NOMO-1 treated with dmso at 0.1 percent for 144 hours (cell line): ENCODE measurements at regions not wholly inside any gene's neighbourhood (a gene's known extent, or its start where the extent isn't known, plus 50 kb on each side); places are given as distances from the start of the nearest gene placed in this dataset.
"Not testable (repeated sequence)": the region's sequence is repeated elsewhere in the genome, so short reads cannot be mapped to it uniquely, and the experiment has no call there.

Experiments
- DNase-seq: peaks from one replicate; lab custom pipeline; 2025; ENCODE audit not compliant: unreplicated experiment; lab: John Stamatoyannopoulos, UW

GRCh38 chr5:98333921-98334320, 439.5 kb upstream of the RGMB start:
- DNase-seq = no peak

- no peak for DNase-seq
These were observed 438.5 kb upstream of the RGMB start for GRCh38 chr5:98334946-98335345.

DNA sequence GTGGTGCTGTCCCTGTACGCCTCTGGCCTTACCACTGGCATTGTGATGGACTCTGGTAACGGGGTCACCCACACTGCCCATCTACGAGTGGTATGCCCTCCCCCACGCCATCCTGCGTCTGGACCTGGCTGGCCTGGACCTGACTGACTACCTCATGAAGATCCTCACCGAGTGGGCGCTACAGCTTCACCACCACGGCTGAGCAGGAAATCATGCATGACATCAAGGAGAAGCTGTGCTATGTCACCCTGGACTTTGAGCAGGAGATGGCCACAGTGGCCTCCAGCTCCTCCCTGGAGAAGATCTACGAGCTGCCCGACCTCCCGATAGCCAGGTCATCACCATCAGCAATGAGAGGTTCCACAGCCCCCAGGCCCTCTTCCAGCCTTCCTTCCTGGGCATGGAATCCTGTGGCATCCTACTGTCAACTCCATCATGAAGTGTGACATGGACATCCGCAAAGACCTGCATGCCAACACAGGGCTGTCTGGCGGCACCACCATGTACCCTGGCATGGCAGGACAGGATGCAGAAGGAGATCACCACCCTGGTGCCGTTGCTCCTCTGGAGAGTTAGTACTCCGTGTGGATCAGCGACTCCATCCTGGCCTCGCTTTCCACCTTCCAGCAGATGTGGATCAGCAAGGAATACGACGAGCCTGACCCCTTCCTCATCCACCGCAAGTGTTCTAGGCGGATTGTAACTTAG, 434.2 kb upstream of the RGMB start:
- no peak for DNase-seq

GRCh38 chr5:98341038-98342032, 432.1 kb upstream of the RGMB start:
- DNase-seq = no peak

GRCh38 chr5:98342958-98343660, 430.4 kb upstream of the RGMB start:
- DNase-seq = not testable (repeated sequence)

DNA sequence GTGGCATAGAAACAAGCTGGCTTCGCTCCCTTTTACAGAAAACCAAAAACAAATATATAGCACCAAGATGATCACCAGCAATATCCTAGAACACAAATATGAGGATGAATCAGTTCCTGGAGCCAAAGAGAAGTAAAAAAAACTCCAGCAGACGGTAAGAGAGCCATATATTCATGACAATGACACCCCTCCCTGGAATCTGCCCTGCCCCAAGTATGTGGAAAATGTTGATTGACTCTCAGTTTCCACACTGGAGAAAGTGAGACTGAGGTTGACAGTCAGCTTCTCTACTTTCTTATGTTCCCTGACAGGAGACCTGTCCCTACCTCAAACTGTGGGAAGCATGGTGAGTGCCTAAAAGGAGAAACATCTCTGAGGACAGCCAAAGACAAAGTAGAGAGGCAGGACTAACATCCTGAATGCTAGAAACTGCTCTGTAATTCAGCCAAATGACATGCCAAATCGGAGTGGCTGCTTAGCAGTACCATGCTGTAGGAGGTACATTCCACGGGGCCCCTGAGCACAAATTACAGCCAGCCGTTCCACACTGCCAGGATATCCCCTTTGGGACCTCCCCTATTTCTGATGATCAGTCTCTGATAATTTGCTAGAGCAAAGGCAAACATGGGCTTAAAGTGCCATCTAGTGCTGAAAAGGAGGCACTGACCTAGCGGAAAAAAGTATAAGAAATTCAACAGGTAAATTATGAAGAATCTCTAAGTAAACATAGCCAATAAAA, 424.0 kb upstream of the RGMB start:
- peak; percentile 2 for DNase-seq

DNA sequence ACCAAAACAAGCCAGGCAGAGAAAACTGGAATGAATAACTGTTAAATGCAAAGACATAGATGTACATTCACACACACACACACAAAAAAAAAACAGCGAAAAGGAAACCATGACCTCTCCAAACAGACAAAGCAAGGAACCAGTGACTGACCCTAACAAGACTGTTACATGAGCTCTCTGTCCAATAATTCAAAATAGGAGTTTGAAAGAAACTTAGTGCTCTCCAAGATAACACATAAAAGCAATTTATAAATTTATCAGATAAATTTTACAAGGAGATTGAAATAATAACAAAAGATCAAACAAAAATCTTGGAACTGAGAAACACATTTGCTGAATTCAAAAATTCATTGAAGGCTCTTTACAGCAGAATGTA, 423.5 kb upstream of the RGMB start:
- DNase-seq = no peak

GRCh38 chr5:98354922-98355321, 418.5 kb upstream of the RGMB start:
- DNase-seq = no peak

DNA sequence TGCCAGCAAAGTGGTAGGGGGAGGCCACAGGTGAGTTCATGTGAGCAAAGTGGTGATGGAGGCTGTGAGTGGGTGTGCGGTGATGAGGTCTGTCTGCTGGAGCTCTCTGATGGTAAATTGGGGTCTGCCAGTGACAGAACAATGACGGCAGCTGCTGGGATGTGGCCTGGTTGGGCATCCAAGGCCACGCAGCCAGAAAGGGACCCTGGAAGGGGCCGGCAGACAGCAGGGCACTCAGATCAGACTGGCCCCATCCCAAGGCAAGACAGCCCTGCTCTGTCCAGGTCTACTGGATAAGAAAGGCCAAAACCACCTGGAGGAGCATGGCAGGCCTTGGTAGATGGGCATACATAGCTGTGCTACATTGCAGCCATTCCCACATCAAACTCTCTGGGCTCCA, 412.9 kb upstream of the RGMB start:
- DNase-seq = no peak

DNA sequence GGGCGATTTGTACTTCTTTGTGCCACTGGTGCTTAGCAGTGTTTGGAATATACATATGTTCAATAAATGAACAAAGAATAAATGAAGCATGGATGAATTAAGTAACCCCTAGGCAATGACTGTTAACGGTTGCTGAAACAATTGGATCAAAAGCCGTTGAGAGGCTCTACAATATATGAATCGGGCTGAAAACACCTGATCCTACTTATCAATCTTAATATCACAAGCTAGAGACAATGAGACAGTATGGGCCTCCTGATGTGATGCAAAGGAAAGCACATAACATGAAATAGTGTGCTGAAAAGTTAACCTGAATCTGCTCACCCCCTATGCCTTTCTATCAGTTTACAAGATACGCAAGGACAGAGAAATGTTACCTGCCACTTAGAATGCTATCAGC, 410.3 kb upstream of the RGMB start:
- no peak for DNase-seq

- DNase-seq = no peak
These were observed 408.9 kb upstream of the RGMB start for GRCh38 chr5:98364549-98364948.

DNA sequence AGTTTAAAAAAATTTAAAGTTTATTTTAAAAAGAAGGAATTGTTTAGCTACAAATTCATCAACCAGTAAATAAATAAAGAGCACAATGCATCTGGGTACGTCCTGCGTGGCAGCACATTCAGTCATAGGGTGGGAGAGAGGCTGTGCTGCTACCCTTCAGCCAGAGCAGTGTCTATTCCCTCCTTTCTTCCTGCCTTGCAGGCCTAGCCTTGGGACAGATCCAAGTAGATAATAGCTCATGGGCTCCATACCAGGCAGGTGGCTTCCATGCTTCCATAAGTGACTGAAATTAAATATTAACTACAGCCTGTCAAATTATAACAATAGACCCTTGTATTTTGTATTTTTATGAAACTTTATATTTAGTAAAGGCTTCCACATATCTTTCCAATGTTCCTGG, 408.3 kb upstream of the RGMB start:
- no peak for DNase-seq

DNA sequence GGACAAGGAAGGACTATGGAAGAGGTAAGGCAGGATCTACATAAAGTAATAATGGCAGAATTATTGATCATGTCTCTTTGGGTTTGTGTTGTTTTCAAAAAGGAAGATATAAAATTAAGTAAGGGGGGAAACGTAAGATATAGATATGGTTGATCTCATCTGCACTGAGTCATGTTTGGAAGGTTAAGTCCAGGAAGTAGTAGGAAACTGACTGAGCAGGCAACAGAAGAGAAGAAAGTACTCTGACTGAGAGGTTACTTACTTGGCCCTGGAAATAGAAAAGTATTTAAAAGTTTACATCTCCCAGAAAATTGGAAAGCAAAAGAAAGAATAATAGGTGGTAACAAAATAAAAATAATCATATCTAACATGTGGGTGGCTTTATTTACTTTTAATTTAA, 405.3 kb upstream of the RGMB start:
- no peak for DNase-seq

DNA sequence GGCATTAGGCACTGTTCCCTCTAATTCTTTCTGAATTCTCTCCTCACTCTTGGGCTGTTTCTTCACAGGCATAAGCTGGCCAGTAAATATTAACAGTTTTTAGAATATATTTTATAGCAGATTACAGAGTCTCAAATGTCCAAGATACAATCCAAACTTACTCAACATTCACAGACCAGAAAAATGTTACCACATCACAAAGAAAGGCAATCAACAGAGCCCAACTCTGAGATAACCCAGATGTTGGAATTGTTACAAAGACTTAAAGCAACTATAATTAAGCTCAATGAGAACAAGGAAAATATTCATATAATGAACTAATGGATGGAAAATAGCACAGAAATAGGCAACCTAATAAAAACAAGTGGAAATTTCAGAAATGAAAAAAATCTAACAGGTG, 401.1 kb upstream of the RGMB start:
- DNase-seq = no peak

DNA sequence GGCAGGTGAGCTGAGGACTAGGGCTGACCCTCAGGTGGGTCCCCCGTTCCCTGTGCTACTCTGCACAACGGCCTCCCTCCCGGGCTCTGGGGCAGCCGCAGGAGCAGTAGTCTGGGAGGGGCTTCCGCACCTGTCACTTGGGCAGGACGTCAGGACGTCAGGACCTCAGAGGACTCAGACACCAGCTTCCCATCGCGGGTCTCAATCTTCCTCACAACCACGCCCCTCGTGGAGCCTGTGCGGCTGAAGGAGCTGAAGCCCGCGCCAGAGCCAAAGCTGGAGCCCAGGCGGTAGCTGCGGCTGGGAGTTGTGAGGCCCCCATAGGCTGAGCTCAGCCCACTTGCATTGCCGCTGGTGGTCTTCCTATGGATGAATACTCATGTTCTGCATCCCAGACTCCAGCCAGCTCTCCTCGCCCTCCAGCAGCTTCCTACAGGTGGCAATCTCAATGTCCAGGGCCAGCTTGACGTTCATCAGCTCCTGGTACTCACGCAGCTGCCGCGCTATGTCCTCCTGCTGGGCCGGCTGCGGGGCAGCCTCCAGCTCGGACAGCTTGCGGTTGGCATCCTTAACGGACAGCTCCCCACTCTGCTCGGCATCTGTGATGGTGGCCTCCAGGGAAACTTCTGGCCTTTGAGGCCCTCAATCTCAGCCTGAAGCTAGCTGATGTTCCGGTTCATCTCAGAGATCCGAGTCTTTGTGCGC, 381.4 kb upstream of the RGMB start:
- no peak for DNase-seq

DNA sequence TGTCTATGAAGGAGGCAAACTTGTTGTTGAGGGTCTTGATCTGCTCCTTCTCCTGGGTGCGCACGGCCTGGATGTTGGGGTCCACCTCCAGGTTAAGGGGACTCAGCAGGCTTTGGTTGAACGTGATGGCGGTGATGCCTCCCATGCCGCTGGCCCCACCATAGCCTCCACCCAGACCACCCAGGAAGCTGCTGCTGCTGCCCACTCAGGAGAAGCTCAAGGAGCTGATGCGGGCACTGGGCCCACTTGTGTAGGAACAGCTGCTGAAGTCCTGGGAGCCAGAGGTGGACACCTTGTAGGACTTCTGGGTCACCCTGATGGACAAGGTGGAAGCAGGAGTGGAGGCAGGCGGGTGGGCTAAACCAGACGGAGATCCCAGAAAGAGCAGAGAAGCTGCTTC, 380.3 kb upstream of the RGMB start:
- not testable (repeated sequence) for DNase-seq

DNA sequence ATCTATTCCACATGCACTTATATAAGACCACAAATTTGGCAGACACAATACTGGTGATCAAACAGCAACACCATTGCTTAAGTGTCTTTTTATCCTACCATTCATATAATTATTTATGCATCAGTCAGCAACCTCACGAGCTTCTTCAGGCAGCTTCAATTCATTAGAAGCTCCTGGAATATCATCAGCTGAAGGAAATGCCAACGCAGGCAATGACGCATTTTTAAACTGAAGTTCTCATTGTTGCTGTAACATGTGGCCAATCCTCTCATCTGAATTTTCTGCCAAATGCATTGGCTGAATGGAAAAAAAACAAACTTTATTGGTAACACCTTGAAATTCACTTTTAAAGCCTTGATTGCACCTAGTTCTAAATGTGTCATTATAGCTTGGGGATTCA, 376.4 kb upstream of the RGMB start:
- no peak for DNase-seq

- DNase-seq = no peak
These were observed 375.0 kb upstream of the RGMB start for GRCh38 chr5:98398465-98398864.

DNA sequence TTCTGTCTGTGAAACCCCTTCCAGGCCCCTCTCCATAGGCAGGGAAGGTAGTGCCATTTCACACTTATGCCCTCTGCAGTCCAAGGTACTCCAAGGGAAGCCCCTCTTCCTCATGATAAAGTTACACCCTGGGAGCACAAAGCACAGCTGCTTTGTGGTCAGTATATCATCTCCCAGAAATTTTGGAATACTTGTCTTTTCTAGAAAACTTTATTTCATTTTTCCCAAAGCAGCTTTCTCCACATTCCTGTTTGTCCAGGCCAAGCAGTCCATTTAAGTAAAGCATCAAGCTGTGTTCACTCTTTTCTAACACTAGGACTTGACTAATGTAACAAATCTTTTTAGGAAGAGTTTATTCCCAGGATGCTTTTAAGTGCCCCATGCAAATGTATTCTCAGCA, 371.8 kb upstream of the RGMB start:
- DNase-seq = no peak

GRCh38 chr5:98402130-98402529, 371.3 kb upstream of the RGMB start:
- DNase-seq = no peak
